Globus pallidus (tissue), 1 donor: ENCODE measurements at regions not wholly inside any gene's neighbourhood (a gene's known extent, or its start where the extent isn't known, plus 50 kb on each side); places are given as distances from the start of the nearest gene placed in this dataset.

Experiments
- DNase-seq: peaks from one replicate; pipeline ENCODE4 v3.0.0-alpha.2; 2015; ENCODE audit warnings: low spot score

DNA sequence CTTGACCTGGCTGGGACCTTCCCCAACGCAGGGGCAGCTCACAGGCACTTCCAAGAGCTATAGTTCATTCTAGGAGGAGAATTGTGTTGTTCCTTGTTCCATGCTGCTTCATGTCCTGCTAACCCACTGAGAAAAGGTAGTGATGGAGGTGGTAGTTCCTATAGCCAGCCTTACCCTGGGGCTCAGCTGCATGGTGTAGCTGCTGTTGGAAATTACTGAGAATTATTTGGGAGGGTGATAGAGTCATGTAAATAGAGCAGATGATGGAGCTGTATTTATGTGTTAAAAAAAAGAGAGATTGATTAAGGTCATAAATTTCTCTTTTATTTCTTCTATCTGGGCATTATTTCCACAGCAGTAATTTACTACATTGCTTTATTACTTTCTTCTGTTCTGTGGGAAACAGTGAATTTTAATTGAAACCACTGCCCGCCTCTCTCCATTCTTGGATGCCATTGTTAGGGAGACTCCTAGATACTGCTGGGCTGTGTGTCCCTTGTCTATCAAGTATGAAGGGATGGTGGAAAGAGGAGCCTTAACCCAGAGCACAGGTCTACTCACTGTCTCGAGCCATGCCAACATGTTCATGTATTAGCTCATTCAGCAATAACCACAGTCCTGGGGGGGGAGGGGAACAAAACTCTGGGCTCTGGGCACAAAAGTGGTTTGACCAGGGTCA is 309.2 kb downstream of the FAT3 start:
- DNase-seq = no peak

GRCh38 chr11:92536883-92537282 is 312.3 kb downstream of the FAT3 start:
- DNase-seq = no peak

DNA sequence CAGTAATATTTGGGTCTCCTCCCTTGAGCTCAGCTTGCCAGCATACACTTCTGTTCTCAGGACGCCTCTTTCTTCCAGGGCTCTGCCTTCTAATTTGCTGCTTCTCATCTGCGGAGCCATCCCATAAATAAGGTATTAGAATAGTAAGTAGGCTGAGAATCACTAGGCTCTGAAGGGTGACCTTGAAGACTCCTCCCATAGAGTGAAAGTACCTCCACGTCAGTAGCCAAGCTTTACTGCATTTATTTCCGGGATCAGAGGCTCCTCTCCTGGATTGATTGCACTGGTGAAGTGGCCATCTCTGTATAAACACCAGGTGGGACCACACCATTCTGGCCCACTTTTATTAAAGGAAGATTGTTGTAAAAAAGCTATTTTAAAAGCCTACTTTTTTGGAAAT is 315.5 kb downstream of the FAT3 start:
- no peak for DNase-seq

DNA sequence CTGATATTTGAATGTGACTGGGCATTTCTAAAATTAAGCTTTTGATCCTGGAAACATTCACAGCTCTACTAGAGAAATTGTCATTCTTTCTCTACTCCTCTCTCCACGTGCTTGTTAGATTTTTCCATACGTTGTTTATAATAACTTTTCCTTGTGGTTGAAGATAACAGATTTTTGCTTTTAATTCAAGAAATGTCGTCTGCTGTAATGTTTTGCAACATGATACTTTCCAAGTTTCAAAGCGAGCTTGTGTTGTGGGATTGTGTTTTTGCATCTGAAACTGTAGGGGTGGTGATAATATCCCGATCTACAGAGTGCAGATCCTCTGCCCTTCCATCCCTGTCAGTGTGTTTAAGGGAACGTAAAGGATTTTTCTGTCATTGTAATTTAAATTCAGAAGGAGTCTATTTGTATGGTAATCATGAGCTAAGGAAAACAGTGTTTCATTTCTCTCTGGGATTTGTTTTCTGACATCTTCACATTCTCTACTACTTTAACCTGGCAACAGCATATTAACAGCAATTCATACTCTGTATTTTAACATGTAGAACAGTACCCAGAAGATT is 321.4 kb downstream of the FAT3 start:
- DNase-seq = no peak

DNA sequence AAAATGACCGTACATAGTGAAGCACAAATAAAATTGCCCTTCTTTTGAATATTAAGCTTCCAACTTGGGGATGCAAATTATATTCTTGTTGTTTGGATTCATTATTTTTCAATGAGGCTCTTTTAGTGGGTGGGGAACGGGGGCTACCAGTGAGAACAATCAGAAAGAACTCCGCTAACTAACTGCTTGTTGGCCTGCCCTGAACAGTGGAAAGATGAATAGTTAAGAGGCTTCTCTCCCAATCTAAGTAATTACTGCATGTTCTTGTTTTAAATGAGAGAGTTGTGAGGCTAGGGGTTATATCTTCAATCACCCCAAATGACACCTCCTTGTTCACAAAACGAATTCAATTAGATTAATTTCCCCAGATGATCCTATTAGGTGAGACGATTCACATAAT is 322.0 kb downstream of the FAT3 start:
- no peak for DNase-seq

DNA sequence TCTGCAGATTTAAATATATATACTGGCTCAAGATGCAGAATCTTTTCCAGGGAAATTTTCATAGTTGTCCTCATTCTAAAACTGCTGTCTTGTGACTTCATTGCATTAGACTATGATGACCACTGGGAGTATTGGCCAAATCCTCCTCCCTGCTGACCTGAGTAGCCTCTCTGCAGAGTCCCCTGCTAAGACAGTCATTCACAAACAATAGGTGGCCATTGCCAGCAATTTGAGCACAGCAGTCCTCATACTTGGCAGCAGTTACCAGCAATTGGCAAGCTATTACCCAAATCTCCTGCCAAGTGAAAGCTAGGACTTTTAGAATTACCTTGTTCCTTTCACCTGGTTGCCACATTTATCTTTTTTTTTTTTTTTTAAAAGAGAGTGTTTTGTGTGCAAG is 325.8 kb downstream of the FAT3 start:
- peak; percentile 5 for DNase-seq

DNA sequence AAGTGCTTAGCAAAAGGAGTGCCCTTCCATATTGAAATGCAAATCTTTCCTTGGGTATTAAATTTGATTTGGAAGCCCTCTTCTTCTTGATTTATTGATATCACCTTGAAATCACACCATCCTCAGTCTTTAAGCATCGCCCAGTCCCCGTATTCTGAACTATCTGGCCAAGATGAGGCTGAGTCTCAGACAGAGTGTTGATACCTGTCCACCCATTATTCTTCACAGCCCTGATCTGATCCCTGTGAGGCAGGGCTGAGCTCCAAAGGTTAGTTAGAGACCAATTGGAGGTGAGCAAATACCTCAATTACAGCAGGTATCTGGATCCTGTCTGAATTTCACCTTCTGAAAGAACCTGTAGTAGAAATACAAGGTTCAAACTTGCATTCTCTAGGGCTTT is 326.3 kb downstream of the FAT3 start:
- no peak for DNase-seq

- DNase-seq = no peak
These were observed 328.3 kb downstream of the FAT3 start for GRCh38 chr11:92552942-92553341.

- DNase-seq = no peak
These were observed 330.1 kb downstream of the FAT3 start for GRCh38 chr11:92554688-92555087.

- no peak for DNase-seq
These were observed 331.8 kb downstream of the FAT3 start for GRCh38 chr11:92556431-92556830.

GRCh38 chr11:92557879-92558278 is 333.3 kb downstream of the FAT3 start:
- DNase-seq = no peak

DNA sequence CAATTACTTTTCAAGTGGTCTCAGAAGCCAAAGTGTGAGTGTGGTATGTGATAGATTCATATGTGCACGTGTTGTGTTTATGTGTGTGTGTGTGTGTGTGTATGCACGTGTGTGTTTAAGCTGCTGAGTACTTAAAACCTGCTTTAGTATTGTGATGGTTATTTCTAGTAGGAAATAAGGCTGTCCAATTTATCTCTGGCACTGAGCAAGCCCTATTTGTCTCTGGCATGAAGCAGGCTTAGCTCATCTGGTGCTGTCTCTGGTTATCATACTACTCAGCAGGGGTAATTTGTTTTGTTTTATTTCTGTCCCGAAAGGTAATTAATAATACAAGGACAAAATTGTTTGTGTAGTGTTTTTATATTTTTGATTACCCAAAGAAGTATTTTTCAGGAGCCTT is 333.7 kb downstream of the FAT3 start:
- DNase-seq = no peak

DNA sequence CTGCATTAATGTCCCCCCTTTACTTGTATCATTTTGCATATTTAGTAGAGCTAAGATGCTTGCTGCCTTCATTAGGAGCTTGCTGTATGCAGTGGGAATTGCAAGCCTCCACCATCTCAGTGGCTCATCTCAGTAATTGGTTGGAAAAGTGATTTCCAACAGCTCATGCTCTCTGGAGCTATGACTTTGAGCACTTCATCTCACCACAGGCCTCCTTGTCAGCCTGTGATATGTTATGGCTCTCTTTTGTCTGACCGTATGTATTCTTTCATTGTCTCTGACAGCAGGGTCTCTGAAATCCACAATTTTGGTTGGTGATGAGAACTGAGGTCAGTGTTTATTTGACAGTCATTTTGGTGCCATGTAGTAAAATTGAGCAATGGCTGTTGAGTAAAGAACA is 345.1 kb downstream of the FAT3 start:
- no peak for DNase-seq

GRCh38 chr11:92572559-92572958 is 347.9 kb downstream of the FAT3 start:
- DNase-seq = no peak

GRCh38 chr11:92576315-92576714 is 351.7 kb downstream of the FAT3 start:
- no peak for DNase-seq

GRCh38 chr11:92580908-92581307 is 356.3 kb downstream of the FAT3 start:
- DNase-seq = peak; percentile 43

- DNase-seq = no peak
These were observed 363.8 kb downstream of the FAT3 start for GRCh38 chr11:92588393-92588792.

DNA sequence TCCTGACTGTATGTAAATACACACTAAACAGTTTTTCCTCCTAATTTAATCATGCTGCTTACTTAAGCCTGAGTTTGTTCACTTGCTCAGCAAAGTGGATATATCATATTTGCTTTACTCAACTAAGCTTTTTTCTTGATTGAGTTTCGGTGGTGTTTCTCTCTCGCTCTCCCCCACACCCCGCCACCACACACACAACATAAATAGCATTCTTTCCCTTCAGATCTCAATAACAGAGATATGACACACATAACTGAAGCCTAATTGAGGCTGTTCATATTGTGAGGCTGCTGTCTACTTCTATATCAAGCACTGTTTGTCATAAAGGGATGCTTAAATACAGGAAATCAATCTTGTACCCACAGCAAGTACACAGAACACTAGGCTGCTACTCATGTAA is 364.9 kb downstream of the FAT3 start:
- no peak for DNase-seq

- DNase-seq = no peak
These were observed 366.9 kb downstream of the FAT3 start for GRCh38 chr11:92591521-92591920.

- no peak for DNase-seq
These were observed 369.6 kb downstream of the FAT3 start for GRCh38 chr11:92594251-92594650.

DNA sequence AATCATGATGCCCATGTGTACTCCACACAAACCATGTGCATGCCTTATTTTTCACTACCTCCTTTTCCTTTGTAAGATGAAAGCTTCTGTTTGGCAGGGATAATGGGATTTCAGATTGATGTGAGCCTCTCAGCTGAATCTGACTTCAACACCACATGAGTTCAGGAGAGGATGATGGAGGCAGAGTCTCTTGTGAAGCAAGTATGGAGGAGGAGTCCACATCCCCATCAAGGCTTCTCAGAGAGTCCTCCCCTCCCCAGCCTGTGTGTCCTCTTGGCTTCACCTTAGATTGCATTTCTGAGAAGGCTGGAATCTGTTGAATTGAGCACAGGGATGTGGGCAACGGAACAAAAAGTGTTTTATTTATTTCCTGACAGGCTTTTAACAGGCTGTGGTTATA is 370.4 kb downstream of the FAT3 start:
- DNase-seq = no peak

DNA sequence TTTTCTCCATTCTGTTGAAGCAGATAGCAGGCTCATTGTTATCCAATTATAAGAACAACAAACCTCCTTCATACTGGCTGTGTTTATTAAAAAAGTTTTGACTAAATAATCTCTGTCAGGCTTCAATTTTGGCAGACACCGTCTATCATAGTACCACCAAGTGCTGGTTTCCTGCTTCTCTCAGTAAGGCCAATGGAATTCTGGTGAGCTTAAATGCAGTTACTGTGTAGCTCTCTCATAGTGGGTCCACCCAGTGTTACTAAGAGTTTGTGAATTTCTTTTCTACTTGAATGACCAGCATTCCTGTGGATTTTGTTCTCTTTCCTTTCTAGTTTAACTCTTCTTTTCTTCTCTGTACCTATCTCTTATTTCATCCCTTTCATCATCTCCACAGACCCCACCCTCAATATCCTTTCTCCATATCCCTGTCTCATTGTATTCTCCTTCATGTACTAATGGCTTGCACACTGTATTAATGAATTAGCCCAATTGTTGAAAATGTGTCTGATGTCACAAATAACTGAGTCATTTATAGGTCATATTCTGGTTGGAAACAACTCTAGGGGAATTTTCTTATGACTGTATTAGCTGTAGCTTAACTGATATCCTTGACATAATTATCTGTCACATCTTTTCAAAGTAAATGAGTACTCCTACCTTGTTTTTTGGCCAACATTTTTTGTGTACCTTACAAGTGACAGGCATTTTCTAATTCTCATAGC is 372.1 kb downstream of the FAT3 start:
- DNase-seq = no peak

GRCh38 chr11:92601048-92601447 is 368.4 kb upstream of the MTNR1B start:
- no peak for DNase-seq

- no peak for DNase-seq
These were observed 363.8 kb upstream of the MTNR1B start for GRCh38 chr11:92605667-92606066.
